ENCODE measurements at regions not wholly inside any gene's neighbourhood (a gene's known extent, or its start where the extent isn't known, plus 50 kb on each side); places are given as distances from the start of the nearest gene placed in this dataset.

DNA sequence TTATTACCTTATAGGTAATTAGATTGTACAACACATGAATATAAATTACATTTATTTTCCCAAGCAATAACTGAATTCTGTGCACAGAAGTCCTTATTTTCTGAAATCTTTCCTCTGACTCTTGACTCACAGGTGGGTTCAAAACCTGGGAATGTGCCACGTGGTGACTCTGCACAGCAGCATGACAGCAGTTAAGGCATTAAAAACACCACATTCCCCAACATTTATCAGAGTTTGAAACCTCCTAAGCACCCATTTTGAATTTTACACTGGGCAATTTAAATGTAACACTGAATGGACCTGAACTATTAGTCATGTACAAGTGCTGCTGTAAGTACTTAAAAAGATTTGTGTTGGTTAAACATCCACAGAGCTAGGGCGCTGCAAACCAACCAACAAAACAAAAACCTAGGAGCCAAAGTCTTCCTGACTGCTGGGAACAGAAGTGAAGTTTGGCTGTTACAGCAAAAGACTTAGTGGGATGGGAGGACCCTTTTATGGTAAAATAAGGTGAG lies 480.6 kb upstream of the CXADR start:
- TF ChIP-seq ZNF114 (CRISPR knock-in tag; IDR thresholded peaks at IDR 0.05) (no peak), STAT1 (IDR thresholded peaks at IDR 0.05; ENCODE audit: unreplicated experiment) (no peak), NANOG (IDR thresholded peaks at IDR 0.05; ENCODE audit: borderline replicate concordance) (no peak), EZH2 (IDR thresholded peaks at IDR 0.05; ENCODE audit: low read depth, unreplicated experiment) (no peak), JUNB (IDR thresholded peaks at IDR 0.05; ENCODE audit: unreplicated experiment) (no peak), ZNF331 (CRISPR knock-in tag; IDR thresholded peaks at IDR 0.05; ENCODE audit: low read depth) (no peak), CREB1 (CRISPR knock-in tag; IDR thresholded peaks at IDR 0.05; ENCODE audit: low read depth) (no peak), EZH2phosphoT487 (IDR thresholded peaks at IDR 0.05; ENCODE audit: unreplicated experiment) (no peak), POLR2AphosphoS5 (IDR thresholded peaks at IDR 0.05; ENCODE audit: low read depth) (no peak)
- TF ChIP-seq, protein P1, sequence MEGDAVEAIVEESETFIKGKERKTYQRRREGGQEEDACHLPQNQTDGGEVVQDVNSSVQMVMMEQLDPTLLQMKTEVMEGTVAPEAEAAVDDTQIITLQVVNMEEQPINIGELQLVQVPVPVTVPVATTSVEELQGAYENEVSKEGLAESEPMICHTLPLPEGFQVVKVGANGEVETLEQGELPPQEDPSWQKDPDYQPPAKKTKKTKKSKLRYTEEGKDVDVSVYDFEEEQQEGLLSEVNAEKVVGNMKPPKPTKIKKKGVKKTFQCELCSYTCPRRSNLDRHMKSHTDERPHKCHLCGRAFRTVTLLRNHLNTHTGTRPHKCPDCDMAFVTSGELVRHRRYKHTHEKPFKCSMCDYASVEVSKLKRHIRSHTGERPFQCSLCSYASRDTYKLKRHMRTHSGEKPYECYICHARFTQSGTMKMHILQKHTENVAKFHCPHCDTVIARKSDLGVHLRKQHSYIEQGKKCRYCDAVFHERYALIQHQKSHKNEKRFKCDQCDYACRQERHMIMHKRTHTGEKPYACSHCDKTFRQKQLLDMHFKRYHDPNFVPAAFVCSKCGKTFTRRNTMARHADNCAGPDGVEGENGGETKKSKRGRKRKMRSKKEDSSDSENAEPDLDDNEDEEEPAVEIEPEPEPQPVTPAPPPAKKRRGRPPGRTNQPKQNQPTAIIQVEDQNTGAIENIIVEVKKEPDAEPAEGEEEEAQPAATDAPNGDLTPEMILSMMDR (conservative IDR thresholded peaks at IDR 0.05; ENCODE audit: low read depth in 2 of 2): no peak
- TF ChIP-seq, protein P2, sequence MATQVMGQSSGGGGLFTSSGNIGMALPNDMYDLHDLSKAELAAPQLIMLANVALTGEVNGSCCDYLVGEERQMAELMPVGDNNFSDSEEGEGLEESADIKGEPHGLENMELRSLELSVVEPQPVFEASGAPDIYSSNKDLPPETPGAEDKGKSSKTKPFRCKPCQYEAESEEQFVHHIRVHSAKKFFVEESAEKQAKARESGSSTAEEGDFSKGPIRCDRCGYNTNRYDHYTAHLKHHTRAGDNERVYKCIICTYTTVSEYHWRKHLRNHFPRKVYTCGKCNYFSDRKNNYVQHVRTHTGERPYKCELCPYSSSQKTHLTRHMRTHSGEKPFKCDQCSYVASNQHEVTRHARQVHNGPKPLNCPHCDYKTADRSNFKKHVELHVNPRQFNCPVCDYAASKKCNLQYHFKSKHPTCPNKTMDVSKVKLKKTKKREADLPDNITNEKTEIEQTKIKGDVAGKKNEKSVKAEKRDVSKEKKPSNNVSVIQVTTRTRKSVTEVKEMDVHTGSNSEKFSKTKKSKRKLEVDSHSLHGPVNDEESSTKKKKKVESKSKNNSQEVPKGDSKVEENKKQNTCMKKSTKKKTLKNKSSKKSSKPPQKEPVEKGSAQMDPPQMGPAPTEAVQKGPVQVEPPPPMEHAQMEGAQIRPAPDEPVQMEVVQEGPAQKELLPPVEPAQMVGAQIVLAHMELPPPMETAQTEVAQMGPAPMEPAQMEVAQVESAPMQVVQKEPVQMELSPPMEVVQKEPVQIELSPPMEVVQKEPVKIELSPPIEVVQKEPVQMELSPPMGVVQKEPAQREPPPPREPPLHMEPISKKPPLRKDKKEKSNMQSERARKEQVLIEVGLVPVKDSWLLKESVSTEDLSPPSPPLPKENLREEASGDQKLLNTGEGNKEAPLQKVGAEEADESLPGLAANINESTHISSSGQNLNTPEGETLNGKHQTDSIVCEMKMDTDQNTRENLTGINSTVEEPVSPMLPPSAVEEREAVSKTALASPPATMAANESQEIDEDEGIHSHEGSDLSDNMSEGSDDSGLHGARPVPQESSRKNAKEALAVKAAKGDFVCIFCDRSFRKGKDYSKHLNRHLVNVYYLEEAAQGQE (IDR thresholded peaks at IDR 0.05; ENCODE audit: unreplicated experiment): no peak
- TF ChIP-seq, protein P3, sequence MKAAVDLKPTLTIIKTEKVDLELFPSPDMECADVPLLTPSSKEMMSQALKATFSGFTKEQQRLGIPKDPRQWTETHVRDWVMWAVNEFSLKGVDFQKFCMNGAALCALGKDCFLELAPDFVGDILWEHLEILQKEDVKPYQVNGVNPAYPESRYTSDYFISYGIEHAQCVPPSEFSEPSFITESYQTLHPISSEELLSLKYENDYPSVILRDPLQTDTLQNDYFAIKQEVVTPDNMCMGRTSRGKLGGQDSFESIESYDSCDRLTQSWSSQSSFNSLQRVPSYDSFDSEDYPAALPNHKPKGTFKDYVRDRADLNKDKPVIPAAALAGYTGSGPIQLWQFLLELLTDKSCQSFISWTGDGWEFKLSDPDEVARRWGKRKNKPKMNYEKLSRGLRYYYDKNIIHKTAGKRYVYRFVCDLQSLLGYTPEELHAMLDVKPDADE (IDR thresholded peaks at IDR 0.05): no peak
- TF ChIP-seq, protein P4, sequence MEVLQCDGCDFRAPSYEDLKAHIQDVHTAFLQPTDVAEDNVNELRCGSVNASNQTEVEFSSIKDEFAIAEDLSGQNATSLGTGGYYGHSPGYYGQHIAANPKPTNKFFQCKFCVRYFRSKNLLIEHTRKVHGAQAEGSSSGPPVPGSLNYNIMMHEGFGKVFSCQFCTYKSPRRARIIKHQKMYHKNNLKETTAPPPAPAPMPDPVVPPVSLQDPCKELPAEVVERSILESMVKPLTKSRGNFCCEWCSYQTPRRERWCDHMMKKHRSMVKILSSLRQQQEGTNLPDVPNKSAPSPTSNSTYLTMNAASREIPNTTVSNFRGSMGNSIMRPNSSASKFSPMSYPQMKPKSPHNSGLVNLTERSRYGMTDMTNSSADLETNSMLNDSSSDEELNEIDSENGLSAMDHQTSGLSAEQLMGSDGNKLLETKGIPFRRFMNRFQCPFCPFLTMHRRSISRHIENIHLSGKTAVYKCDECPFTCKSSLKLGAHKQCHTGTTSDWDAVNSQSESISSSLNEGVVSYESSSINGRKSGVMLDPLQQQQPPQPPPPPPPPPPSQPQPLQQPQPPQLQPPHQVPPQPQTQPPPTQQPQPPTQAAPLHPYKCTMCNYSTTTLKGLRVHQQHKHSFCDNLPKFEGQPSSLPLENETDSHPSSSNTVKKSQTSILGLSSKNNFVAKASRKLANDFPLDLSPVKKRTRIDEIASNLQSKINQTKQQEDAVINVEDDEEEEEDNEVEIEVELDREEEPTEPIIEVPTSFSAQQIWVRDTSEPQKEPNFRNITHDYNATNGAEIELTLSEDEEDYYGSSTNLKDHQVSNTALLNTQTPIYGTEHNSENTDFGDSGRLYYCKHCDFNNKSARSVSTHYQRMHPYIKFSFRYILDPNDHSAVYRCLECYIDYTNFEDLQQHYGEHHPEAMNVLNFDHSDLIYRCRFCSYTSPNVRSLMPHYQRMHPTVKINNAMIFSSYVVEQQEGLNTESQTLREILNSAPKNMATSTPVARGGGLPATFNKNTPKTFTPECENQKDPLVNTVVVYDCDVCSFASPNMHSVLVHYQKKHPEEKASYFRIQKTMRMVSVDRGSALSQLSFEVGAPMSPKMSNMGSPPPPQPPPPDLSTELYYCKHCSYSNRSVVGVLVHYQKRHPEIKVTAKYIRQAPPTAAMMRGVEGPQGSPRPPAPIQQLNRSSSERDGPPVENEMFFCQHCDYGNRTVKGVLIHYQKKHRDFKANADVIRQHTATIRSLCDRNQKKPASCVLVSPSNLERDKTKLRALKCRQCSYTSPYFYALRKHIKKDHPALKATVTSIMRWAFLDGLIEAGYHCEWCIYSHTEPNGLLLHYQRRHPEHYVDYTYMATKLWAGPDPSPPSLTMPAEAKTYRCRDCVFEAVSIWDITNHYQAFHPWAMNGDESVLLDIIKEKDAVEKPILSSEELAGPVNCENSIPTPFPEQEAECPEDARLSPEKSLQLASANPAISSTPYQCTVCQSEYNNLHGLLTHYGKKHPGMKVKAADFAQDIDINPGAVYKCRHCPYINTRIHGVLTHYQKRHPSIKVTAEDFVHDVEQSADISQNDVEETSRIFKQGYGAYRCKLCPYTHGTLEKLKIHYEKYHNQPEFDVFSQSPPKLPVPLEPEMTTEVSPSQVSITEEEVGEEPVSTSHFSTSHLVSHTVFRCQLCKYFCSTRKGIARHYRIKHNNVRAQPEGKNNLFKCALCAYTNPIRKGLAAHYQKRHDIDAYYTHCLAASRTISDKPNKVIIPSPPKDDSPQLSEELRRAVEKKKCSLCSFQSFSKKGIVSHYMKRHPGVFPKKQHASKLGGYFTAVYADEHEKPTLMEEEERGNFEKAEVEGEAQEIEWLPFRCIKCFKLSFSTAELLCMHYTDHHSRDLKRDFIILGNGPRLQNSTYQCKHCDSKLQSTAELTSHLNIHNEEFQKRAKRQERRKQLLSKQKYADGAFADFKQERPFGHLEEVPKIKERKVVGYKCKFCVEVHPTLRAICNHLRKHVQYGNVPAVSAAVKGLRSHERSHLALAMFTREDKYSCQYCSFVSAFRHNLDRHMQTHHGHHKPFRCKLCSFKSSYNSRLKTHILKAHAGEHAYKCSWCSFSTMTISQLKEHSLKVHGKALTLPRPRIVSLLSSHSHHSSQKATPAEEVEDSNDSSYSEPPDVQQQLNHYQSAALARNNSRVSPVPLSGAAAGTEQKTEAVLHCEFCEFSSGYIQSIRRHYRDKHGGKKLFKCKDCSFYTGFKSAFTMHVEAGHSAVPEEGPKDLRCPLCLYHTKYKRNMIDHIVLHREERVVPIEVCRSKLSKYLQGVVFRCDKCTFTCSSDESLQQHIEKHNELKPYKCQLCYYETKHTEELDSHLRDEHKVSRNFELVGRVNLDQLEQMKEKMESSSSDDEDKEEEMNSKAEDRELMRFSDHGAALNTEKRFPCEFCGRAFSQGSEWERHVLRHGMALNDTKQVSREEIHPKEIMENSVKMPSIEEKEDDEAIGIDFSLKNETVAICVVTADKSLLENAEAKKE (CRISPR knock-in tag; IDR thresholded peaks at IDR 0.05): no peak
- H4K20me1 ChIP-seq (replicated peaks; ENCODE audit: insufficient read depth): no peaks in the 10 kb centered on the region
- Mint-ChIP-seq H3K4me3 (no peak overlapping the region), H3K9me3 (peaks cover 27% of the 10 kb centered on the region; the same call in 2 of the 3 replicates), H3K27ac (no peak overlapping the region), H3K27me3 (ENCODE audit: insufficient read depth, low read depth, poor library complexity) (no peaks in the 10 kb centered on the region), H3K36me3 (ENCODE audit: low read depth) (peaks cover 11% of the 10 kb centered on the region; the same call in 2 of the 3 replicates), H3K4me1 (no peaks in the 10 kb centered on the region)
- no peak overlapping the region for H3K4me2 ChIP-seq
- H3K9me2 ChIP-seq (ENCODE audit: insufficient read depth): peaks cover 7% of the 10 kb centered on the region; the same call in 1 of the 2 replicates
- ATAC-seq (no peak), DNase-seq (ENCODE audit: low spot score) (no peak)
- H3K36me3 ChIP-seq (ENCODE audit: insufficient read depth): peaks cover 3% of the 10 kb centered on the region; the same call in 1 of the 2 replicates
- no peaks in the 10 kb centered on the region for H3K79me2 ChIP-seq (replicated peaks; ENCODE audit: insufficient read depth)
- no peak overlapping the region for H3K27ac ChIP-seq (ENCODE audit: low read depth)
- no peaks in the 10 kb centered on the region for H3K4me1 ChIP-seq (ENCODE audit: insufficient read depth)
- no peak overlapping the region for H2AFZ ChIP-seq
- H3K27me3 ChIP-seq (ENCODE audit: insufficient read depth): no peaks in the 10 kb centered on the region
- H3K4me3 ChIP-seq: no peak overlapping the region
- no peaks in the 10 kb centered on the region for H3F3A ChIP-seq (replicated peaks; ENCODE audit: low read depth)

All from GM23338 (cell line).